HCT116 (cell line): ENCODE measurements at regions not wholly inside any gene's neighbourhood (a gene's known extent, or its start where the extent isn't known, plus 50 kb on each side); places are given as distances from the start of the nearest gene placed in this dataset.
"Not testable (repeated sequence)": the region's sequence is repeated elsewhere in the genome, so short reads cannot be mapped to it uniquely, and the experiment has no call there.

Source experiments
- ATAC-seq: fragments of 200-7000 bp; cut with Tn5 transposase; 2 replicates; pipeline ENCODE4 v1.9.1; 2020; ENCODE audit warnings: mild to moderate bottlenecking, moderate library complexity
- BruUV-seq: library from RNA; stranded (reverse); fragments of 400-500 nt; replicated peaks from 2 replicates; lab custom pipeline; 2021; lab: Mats Ljungman, UMichigan
- CTCF ChIA-PET: fragments of 300-600 bp; sonication (Branson Sonifier 250); formaldehyde crosslinking; loops from one replicate; lab custom pipeline; 2021; ENCODE audit warnings: antibody characterized with exemption; lab: Charles Lee
- POLR2A ChIA-PET: fragments of 300-600, 350-600 bp; sonication (Branson Sonifier 250); formaldehyde crosslinking; loops from one replicate; lab custom pipeline; 2021; ENCODE audit warnings: antibody characterized with exemption; lab: Charles Lee
- RAD21 ChIA-PET, 2 experiments: fragments of 300-600 bp; sonication (Branson Sonifier 250); formaldehyde crosslinking; loops; one replicate each; lab custom pipeline; 2023; ENCODE audit warnings: low total read pairs in 2 of 2; ENCODE audit not compliant: uncharacterized antibody in 2 of 2, unreplicated experiment in 2 of 2, low non-redundant PET in 1 of 2; lab: Charles Lee
- DNase-seq: peaks from one replicate; pipeline ENCODE4 v3.0.0-alpha.2; 2010; ENCODE audit warnings: low read depth, low spot score
- H2AFZ ChIP-seq: fragments of 200-600 bp; shearing (Covaris generic), sonication (generic); 2 replicates; pipeline ENCODE4 v1.6.1; 2017; ENCODE audit warnings: low read depth, mixed run types, mixed read lengths, antibody characterized with exemption, low read length; ENCODE audit not compliant: poor library complexity, severe bottlenecking
- H3K27ac ChIP-seq: 2 replicates; pipeline ENCODE4 v1.5.1; 2012; ENCODE audit warnings: low read depth, low read length
- H3K27me3 ChIP-seq: fragments of 200-600 bp; sonication (generic); 2 replicates; pipeline ENCODE4 v1.6.1; 2016; ENCODE audit warnings: mixed run types, low read length, mixed read lengths; ENCODE audit not compliant: insufficient read depth
- H3K36me3 ChIP-seq, 2 experiments: fragments of 200-500 bp in 1 of 2; fragments of 200-600 bp in 1 of 2; sonication (Bioruptor generic) in 1 of 2; sonication (generic) in 1 of 2; 2 replicates each; pipeline versions ENCODE4 v1.5.1 to v1.6.1; 2014 to 2016; ENCODE audit warnings: low read length in 2 of 2, inconsistent platforms in 1 of 2, mixed read lengths in 1 of 2, mixed run types in 1 of 2; ENCODE audit not compliant: insufficient read depth in 2 of 2, control insufficient read depth in 1 of 2
- H3K4me1 ChIP-seq, 2 experiments: fragments of 200-600 bp in 1 of 2; sonication (generic) in 1 of 2; 2 replicates each; pipeline versions ENCODE4 v1.5.1 to v1.6.1; 2012 to 2017; ENCODE audit warnings: low read length in 2 of 2, inconsistent platforms in 1 of 2, mild to moderate bottlenecking in 1 of 2, mixed read lengths in 1 of 2, mixed run types in 1 of 2, moderate library complexity in 1 of 2; ENCODE audit not compliant: insufficient read depth in 2 of 2, control insufficient read depth in 1 of 2
- H3K4me2 ChIP-seq: fragments of 200-600 bp; sonication (generic); 2 replicates; pipeline ENCODE4 v1.6.1; 2017; ENCODE audit warnings: mixed run types, low read length, mixed read lengths
- H3K4me3 ChIP-seq, 2 experiments: fragments of 200-600 bp in 1 of 2; sonication (generic) in 1 of 2; replicated peaks in 1 of 2; 2 replicates each; pipeline ENCODE4 v1.5.1; 2011 to 2016; ENCODE audit warnings: low read length in 2 of 2, control low read depth in 1 of 2, low read depth in 1 of 2, mild to moderate bottlenecking in 1 of 2, mixed read lengths in 1 of 2, mixed run types in 1 of 2
- H3K79me2 ChIP-seq: fragments of 200-600 bp; sonication (generic); 2 replicates; pipeline ENCODE4 v1.6.1; 2017; ENCODE audit warnings: mild to moderate bottlenecking, mixed run types, low read length, moderate library complexity, mixed read lengths; ENCODE audit not compliant: insufficient read depth
- H3K9ac ChIP-seq: fragments of 200-600 bp; sonication (generic); 2 replicates; pipeline ENCODE4 v1.6.1; 2016; ENCODE audit warnings: low read length, mixed read lengths
- H3K9me2 ChIP-seq: fragments of 200-600 bp; sonication (generic), shearing (Covaris generic); 2 replicates; pipeline ENCODE4 v1.6.1; 2017; ENCODE audit warnings: mixed run types, mild to moderate bottlenecking, moderate library complexity; ENCODE audit not compliant: insufficient read depth
- H3K9me3 ChIP-seq, 2 experiments: fragments of 200-500 bp in 1 of 2; fragments of 200-600 bp in 1 of 2; sonication (Bioruptor generic) in 1 of 2; sonication (generic) in 1 of 2; 2 replicates each; pipeline ENCODE4 v1.6.1; 2014 to 2017; ENCODE audit warnings: low read length in 2 of 2, mixed read lengths in 2 of 2, inconsistent platforms in 1 of 2, low read depth in 1 of 2, mild to moderate bottlenecking in 1 of 2, mixed run types in 1 of 2, moderate library complexity in 1 of 2; ENCODE audit not compliant: control insufficient read depth in 1 of 2, insufficient read depth in 1 of 2
- H4K20me1 ChIP-seq: fragments of 200-600 bp; sonication (generic), shearing (Covaris generic); 2 replicates; pipeline ENCODE4 v1.6.1; 2017; ENCODE audit warnings: mixed run types, mild to moderate bottlenecking, moderate library complexity; ENCODE audit not compliant: insufficient read depth
- CBX3 ChIP-seq: IDR thresholded peaks from 2 replicates; pipeline ENCODE4 v1.6.1; 2012; ENCODE audit warnings: low read depth
- CEBPB ChIP-seq: IDR thresholded peaks from 2 replicates; pipeline ENCODE4 v1.6.1; 2012; ENCODE audit warnings: low read depth
- CTCF ChIP-seq, 3 experiments: fragments of 200-600 bp in 1 of 3; sonication (generic) in 1 of 3; IDR thresholded peaks in 2 of 3; conservative IDR thresholded peaks in 1 of 3; 2 replicates each; pipeline ENCODE4 v1.5.1; 2012 to 2017; ENCODE audit warnings: low read depth in 2 of 3, low read length in 2 of 3, antibody characterized with exemption in 1 of 3, borderline replicate concordance in 1 of 3, control low read depth in 1 of 3, mild to moderate bottlenecking in 1 of 3, mixed read lengths in 1 of 3, mixed run types in 1 of 3, moderate library complexity in 1 of 3; ENCODE audit not compliant: insufficient read depth in 1 of 3
- JUND ChIP-seq: IDR thresholded peaks from 2 replicates; pipeline ENCODE4 v1.6.1; 2012
- MAX ChIP-seq: IDR thresholded peaks from 2 replicates; pipeline ENCODE4 v1.6.1; 2012
- POLR2A ChIP-seq: IDR thresholded peaks from 2 replicates; pipeline ENCODE4 v1.7.0; 2011; ENCODE audit warnings: borderline replicate concordance; ENCODE audit not compliant: insufficient read depth, insufficient read length; ENCODE audit errors: extremely low read depth
- SIN3A ChIP-seq: IDR thresholded peaks from 2 replicates; pipeline ENCODE4 v1.6.1; 2012; ENCODE audit warnings: low read depth
- SP1 ChIP-seq: IDR thresholded peaks from 2 replicates; pipeline ENCODE4 v1.6.1; 2012; ENCODE audit warnings: low read depth
- YY1 ChIP-seq: IDR thresholded peaks from 2 replicates; pipeline ENCODE4 v1.6.1; 2011; ENCODE audit warnings: low read length, low read depth, moderate library complexity, mild to moderate bottlenecking; ENCODE audit not compliant: insufficient replicate concordance; ENCODE audit errors: extremely low read depth
- ZBTB33 ChIP-seq: IDR thresholded peaks from 2 replicates; pipeline ENCODE4 v1.6.1; 2011; ENCODE audit warnings: mild to moderate bottlenecking, low read length, moderate library complexity; ENCODE audit not compliant: insufficient replicate concordance; ENCODE audit errors: extremely low read depth
- intact Hi-C: fragments of 100-400 bp; cut with micrococcal nuclease; formaldehyde crosslinking; loops from 2 replicates; pipeline ENCODE4 v1.10.0; 2022

GRCh38 chr14:43258396-43258795 is 1248.7 kb downstream of the FSCB start:
- Histone ChIP-seq H3K9ac (no peak overlapping the region), H3K4me3 (no peak overlapping the region), H3K79me2 (no peaks in the 10 kb centered on the region), H3K4me2 (no peak overlapping the region), H3K9me3 (no peaks in the 10 kb centered on the region), H3K4me1 (no peaks in the 10 kb centered on the region), H3K27ac (no peak overlapping the region), H4K20me1 (no peaks in the 10 kb centered on the region), H3K27me3 (no peaks in the 10 kb centered on the region), H2AFZ (no peak overlapping the region), H3K36me3 (no peaks in the 10 kb centered on the region), H3K9me2 (no peaks in the 10 kb centered on the region)
- ChIA-PET POLR2A (no interaction called here), RAD21 (no interaction called here), CTCF (no interaction called here)
- no TSS peak for BruUV-seq
- intact Hi-C loops: no loop called here
- no peak for TF ChIP-seq CBX3
- no peak for TF ChIP-seq YY1
- TF ChIP-seq CEBPB: no peak
- TF ChIP-seq SP1: no peak
- TF ChIP-seq JUND: no peak
- TF ChIP-seq POLR2A: no peak
- TF ChIP-seq SIN3A: no peak
- TF ChIP-seq ZBTB33: no peak
- no peak for TF ChIP-seq MAX
- no peak for TF ChIP-seq CTCF (IDR thresholded peaks at IDR 0.05 in 2 of 3, conservative IDR thresholded peaks at IDR 0.05 in 1 of 3; ENCODE audit: borderline replicate concordance in 1 of 3, insufficient read depth in 1 of 3, low read depth in 2 of 3, low read length in 2 of 3)
- DNase-seq: no peak
- ATAC-seq: no peak

DNA sequence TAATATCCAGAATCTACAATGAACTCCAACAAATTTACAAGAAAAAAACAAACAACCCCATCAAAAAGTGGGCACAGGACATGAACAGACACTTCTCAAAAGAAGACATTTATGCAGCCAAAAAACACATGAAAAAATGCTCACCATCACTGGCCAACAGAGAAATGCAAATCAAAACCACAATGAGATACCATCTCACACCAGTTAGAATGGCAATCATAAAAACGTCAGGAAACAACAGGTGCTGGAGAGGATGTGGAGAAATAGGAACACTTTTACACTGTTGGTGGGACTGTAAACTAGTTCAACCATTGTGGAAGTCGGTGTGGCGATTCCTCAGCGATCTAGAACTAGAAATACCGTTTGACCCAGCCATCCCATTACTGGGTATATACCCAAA is 1250.1 kb downstream of the FSCB start:
- H3K9me3 ChIP-seq, ATAC-seq, intact Hi-C loops, H3K4me3 ChIP-seq, POLR2A ChIA-PET, H3K79me2 ChIP-seq, H2AFZ ChIP-seq, H3K9ac ChIP-seq, H3K4me2 ChIP-seq, H3K27ac ChIP-seq, H3K36me3 ChIP-seq, H3K4me1 ChIP-seq, DNase-seq, CTCF ChIA-PET, H4K20me1 ChIP-seq, H3K9me2 ChIP-seq, BruUV-seq, RAD21 ChIA-PET, H3K27me3 ChIP-seq: not testable (repeated sequence)
